AG04450 (cell line): ENCODE measurements at regions not wholly inside any gene's neighbourhood (a gene's known extent, or its start where the extent isn't known, plus 50 kb on each side); places are given as distances from the start of the nearest gene placed in this dataset.
"Not testable (repeated sequence)": the region's sequence is repeated elsewhere in the genome, so short reads cannot be mapped to it uniquely, and the experiment has no call there.

Experiments
- CTCF ChIA-PET: fragments of 300-600, 350-600 bp; formaldehyde crosslinking; extraction: SDS; loops from one replicate; lab custom pipeline; 2022; ENCODE audit warnings: antibody characterized with exemption, inconsistent platforms; lab: Charles Lee
- POLR2A ChIA-PET: fragments of 350-600 bp; formaldehyde crosslinking; extraction: SDS; loops from one replicate; lab custom pipeline; 2021; ENCODE audit warnings: antibody characterized with exemption, inconsistent platforms; lab: Yijun Ruan, JAX
- DNase-seq: peaks from one replicate; pipeline ENCODE4 v3.0.0-alpha.2; 2011; ENCODE audit warnings: low read depth, low spot score
- H3K27ac ChIP-seq: one replicate; pipeline ENCODE4 v1.5.1; 2012; ENCODE audit warnings: low read depth, low read length, control low read depth
- H3K27me3 ChIP-seq: one replicate; pipeline ENCODE4 v1.6.0; 2012; ENCODE audit warnings: low read length; ENCODE audit not compliant: control insufficient read depth, insufficient read depth
- H3K4me3 ChIP-seq: 2 replicates; pipeline ENCODE4 v1.5.1; 2011; ENCODE audit warnings: mild to moderate bottlenecking, low read depth, low read length, control low read depth
- H3K9me3 ChIP-seq: 2 replicates; pipeline ENCODE4 v1.5.1; 2012; ENCODE audit warnings: low read length; ENCODE audit not compliant: control insufficient read depth, insufficient read depth
- TF ChIP-seq, protein P1 (sequence below): IDR thresholded peaks from 2 replicates; pipeline ENCODE4 v1.5.1; 2011; ENCODE audit warnings: low read depth, low read length, control low read depth, inconsistent platforms

DNA sequence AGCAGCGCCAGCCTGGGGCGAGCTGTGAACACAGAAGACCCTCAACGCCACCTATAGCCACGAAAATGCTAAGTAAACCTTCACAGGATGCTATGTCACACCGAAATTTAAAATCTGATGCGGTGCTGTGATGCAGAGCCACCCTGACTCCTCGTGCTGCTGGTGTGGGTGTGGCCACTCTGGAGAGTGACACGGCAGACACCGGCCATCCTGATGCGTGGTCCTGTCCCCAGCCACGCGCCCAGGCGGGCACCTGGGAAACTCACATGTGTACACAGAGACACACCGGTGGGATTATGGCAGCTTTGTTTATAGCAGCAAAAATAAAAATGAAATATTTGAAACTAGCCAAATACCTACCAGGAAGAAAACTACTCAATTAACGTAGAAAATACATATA, 138.3 kb upstream of the SFSWAP start:
- TF ChIP-seq, protein P1, sequence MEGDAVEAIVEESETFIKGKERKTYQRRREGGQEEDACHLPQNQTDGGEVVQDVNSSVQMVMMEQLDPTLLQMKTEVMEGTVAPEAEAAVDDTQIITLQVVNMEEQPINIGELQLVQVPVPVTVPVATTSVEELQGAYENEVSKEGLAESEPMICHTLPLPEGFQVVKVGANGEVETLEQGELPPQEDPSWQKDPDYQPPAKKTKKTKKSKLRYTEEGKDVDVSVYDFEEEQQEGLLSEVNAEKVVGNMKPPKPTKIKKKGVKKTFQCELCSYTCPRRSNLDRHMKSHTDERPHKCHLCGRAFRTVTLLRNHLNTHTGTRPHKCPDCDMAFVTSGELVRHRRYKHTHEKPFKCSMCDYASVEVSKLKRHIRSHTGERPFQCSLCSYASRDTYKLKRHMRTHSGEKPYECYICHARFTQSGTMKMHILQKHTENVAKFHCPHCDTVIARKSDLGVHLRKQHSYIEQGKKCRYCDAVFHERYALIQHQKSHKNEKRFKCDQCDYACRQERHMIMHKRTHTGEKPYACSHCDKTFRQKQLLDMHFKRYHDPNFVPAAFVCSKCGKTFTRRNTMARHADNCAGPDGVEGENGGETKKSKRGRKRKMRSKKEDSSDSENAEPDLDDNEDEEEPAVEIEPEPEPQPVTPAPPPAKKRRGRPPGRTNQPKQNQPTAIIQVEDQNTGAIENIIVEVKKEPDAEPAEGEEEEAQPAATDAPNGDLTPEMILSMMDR = no peak
- Histone ChIP-seq H3K9me3 (peaks cover 18% of the 10 kb centered on the region), H3K27ac (no peak overlapping the region), H3K4me3 (no peak overlapping the region), H3K27me3 (no peaks in the 10 kb centered on the region)
- ChIA-PET POLR2A (no interaction called here), CTCF (no interaction called here)
- DNase-seq = no peak

DNA sequence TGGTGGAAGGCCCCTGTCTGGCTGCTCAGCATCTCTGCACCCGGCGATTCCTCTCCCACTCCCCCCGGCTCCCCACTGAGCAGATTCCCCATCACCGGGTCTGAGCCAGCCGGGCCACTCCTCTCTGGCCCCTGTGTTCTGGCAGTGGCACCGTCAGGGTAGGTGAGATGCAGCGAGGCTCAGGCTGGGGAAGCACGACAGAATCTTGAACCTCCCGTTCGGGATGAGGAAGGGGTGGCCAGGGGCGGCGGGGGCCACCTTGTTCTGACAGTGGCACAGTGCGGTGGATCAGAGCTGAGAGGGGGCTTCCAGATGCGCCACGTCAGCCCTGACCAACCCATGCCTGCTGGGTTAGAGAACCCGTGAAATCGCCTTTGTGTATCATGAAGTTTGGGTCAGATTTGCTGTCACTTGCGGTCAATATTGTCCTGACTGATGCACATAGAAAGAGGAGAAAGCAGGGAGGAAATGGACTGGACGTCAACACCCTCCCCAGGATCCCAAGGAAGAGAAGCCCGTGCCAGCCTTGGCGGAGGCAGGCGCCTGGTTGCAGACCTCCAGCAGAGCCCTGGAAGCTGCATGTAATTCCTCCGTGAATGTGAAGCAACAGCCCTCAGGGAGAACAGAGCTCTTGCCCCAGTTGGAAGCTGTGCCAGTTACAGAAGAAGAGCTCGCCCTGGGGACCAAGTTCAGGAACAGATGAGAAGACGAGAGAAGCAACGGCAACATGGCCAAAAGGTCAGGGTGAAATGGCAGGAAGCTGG, 137.1 kb upstream of the SFSWAP start:
- DNase-seq = no peak
- H3K27me3 ChIP-seq = no peaks in the 10 kb centered on the region
- POLR2A ChIA-PET = no interaction called here
- CTCF ChIA-PET = no interaction called here
- TF ChIP-seq, protein P1 = no peak
- H3K27ac ChIP-seq = no peak overlapping the region
- H3K4me3 ChIP-seq = no peak overlapping the region
- peaks cover 18% of the 10 kb centered on the region for H3K9me3 ChIP-seq

DNA sequence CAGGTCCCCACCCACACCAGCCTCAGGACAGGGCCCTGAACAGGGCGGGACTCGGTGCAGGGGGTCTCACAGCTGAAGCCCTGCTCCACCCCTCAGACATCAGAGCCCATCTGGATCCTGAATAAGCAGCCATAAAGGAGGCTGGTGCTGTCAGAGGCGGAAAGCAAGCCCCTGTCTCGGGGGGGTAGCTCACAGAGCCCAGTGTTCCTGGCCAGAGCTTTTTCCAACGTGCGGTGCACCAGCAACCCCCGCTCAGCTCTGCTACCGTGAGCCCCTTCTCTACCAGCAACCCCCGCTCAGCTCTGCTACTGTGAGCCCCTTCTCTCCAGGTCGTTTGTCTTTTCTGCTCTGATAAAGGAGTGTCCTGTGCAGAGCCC, 136.5 kb upstream of the SFSWAP start:
- Histone ChIP-seq H3K9me3 (peaks cover 18% of the 10 kb centered on the region), H3K27me3 (no peaks in the 10 kb centered on the region), H3K27ac (no peak overlapping the region), H3K4me3 (no peak overlapping the region)
- DNase-seq = no peak
- ChIA-PET POLR2A (no interaction called here), CTCF (no interaction called here)
- TF ChIP-seq, protein P1 = no peak

DNA sequence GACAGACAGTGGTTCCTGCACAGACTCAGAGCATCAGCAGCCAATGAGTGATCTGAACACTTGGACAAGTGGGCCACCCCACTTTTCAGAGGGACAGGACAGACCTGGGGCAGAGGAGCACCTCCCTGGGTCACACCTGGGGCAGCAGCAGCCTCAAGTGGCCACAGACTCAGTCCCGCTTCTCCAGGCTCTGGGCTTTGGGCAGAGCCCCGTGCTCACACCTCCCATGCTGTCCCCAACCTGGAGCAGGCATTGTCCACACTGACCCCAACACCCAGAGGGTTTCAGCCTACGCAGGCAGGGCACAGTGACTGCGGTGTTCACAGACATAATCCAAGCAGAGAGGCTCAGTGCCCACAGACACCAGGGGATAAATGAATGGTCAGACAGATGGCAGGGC, 135.5 kb upstream of the SFSWAP start:
- DNase-seq = no peak
- no peaks in the 10 kb centered on the region for H3K27me3 ChIP-seq
- CTCF ChIA-PET = no interaction called here
- peaks cover 18% of the 10 kb centered on the region for H3K9me3 ChIP-seq
- H3K27ac ChIP-seq = no peak overlapping the region
- POLR2A ChIA-PET = no interaction called here
- TF ChIP-seq, protein P1 = no peak
- H3K4me3 ChIP-seq = no peak overlapping the region

DNA sequence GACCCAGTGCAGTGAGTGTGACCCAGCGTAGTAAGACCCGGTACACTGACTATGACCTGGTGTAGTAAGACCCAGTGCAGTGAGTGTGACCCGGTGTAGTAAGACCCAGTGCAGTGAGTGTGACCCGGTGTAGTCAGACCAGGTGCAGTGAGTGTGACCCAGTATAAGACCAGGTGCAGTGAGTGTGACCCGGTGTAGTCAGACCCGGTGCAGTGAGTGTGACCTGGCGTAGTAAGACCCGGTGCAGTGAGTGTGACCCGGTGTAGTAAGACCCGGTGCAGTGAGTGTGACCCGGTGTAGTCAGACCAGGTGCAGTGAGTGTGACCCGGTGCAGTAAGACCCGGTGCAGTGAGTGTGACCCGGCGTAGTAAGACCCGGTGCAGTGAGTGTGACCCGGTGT, 134.2 kb upstream of the SFSWAP start:
- POLR2A ChIA-PET, CTCF ChIA-PET, H3K27ac ChIP-seq, H3K27me3 ChIP-seq, DNase-seq, H3K4me3 ChIP-seq: not testable (repeated sequence)
- H3K9me3 ChIP-seq = peaks cover 18% of the 10 kb centered on the region; the same call in 1 of the 2 replicates
